GM12865 (cell line): ENCODE measurements at regions not wholly inside any gene's neighbourhood (a gene's known extent, or its start where the extent isn't known, plus 50 kb on each side); places are given as distances from the start of the nearest gene placed in this dataset.
"Not testable (repeated sequence)": the region's sequence is repeated elsewhere in the genome, so short reads cannot be mapped to it uniquely, and the experiment has no call there.

ENCODE experiments used
- DNase-seq: peaks from one replicate; pipeline ENCODE4 v3.0.0; 2010; ENCODE audit warnings: low read depth
- H3K4me3 ChIP-seq: 2 replicates; pipeline ENCODE4 v1.5.1; 2011; ENCODE audit warnings: mild to moderate bottlenecking, low read depth, low read length, control low read depth
- CTCF ChIP-seq: IDR thresholded peaks from 2 replicates; pipeline ENCODE4 v1.5.1; 2011; ENCODE audit warnings: low read length, control low read depth, low read depth, inconsistent platforms; ENCODE audit not compliant: insufficient read depth; ENCODE audit errors: missing control alignments

- no peak for TF ChIP-seq CTCF
- no peak overlapping the region for H3K4me3 ChIP-seq
- no peak for DNase-seq
Observed at GRCh38 chr9:99650187-99650874, 171.4 kb upstream of the NR4A3 start.

- DNase-seq, result peak; percentile 67
- H3K4me3 ChIP-seq, result no peak overlapping the region
- no peak for TF ChIP-seq CTCF
Observed at GRCh38 chr9:99660191-99660636, 161.5 kb upstream of the NR4A3 start.

- no peak for DNase-seq
- no peak overlapping the region for H3K4me3 ChIP-seq
- TF ChIP-seq CTCF, result no peak
Observed at GRCh38 chr9:99663297-99663696, 158.4 kb upstream of the NR4A3 start.

GRCh38 chr9:99663856-99664255 lies 157.8 kb upstream of the NR4A3 start:
- no peak overlapping the region for H3K4me3 ChIP-seq
- no peak for TF ChIP-seq CTCF
- DNase-seq, result no peak

GRCh38 chr9:99666571-99666970 lies 155.1 kb upstream of the NR4A3 start:
- H3K4me3 ChIP-seq, result no peak overlapping the region
- peak; percentile 56 for DNase-seq
- TF ChIP-seq CTCF, result no peak

GRCh38 chr9:99670886-99671285 lies 150.8 kb upstream of the NR4A3 start:
- H3K4me3 ChIP-seq, result not testable (repeated sequence)

GRCh38 chr9:99677281-99677680 lies 144.4 kb upstream of the NR4A3 start:
- H3K4me3 ChIP-seq, result no peak overlapping the region
- no peak for DNase-seq
- TF ChIP-seq CTCF, result no peak

More at GRCh38 chr9:99670886-99671285, 150.8 kb upstream of the NR4A3 start:
- not testable (repeated sequence) for DNase-seq

GRCh38 chr9:99678566-99678965 lies 143.1 kb upstream of the NR4A3 start:
- DNase-seq, result no peak
- no peak overlapping the region for H3K4me3 ChIP-seq
- TF ChIP-seq CTCF, result no peak
